Esophagus muscularis mucosa (tissue), 4 donors: ENCODE measurements at regions not wholly inside any gene's neighbourhood (a gene's known extent, or its start where the extent isn't known, plus 50 kb on each side); places are given as distances from the start of the nearest gene placed in this dataset.

Experiments
- EP300 ChIP-seq: sonication (generic); formaldehyde crosslinking; IDR thresholded peaks from one replicate; pipeline ENCODE4 v1.6.1; 2017; ENCODE audit warnings: antibody characterized with exemption
- POLR2A ChIP-seq: fragments of 450-650 bp; IDR thresholded peaks from one replicate; pipeline ENCODE4 v1.6.1; 2017; ENCODE audit warnings: antibody characterized with exemption, moderate library complexity, mild to moderate bottlenecking, low read depth
- POLR2AphosphoS5 ChIP-seq, 2 donors: sonication (generic); formaldehyde crosslinking; IDR thresholded peaks; one replicate each; pipeline ENCODE4 v1.6.1; 2017; ENCODE audit warnings: antibody characterized with exemption in 2 of 2
- TF ChIP-seq, protein P1 (sequence below), 3 experiments: fragments of 200-600 bp in 2 of 3; fragments of 450-650 bp in 1 of 3; sonication (generic) in 2 of 3; IDR thresholded peaks; one replicate each; pipeline ENCODE4 v1.5.1; 2017 to 2019; ENCODE audit warnings: antibody characterized with exemption in 3 of 3, mild to moderate bottlenecking in 2 of 3, moderate library complexity in 1 of 3

DNA sequence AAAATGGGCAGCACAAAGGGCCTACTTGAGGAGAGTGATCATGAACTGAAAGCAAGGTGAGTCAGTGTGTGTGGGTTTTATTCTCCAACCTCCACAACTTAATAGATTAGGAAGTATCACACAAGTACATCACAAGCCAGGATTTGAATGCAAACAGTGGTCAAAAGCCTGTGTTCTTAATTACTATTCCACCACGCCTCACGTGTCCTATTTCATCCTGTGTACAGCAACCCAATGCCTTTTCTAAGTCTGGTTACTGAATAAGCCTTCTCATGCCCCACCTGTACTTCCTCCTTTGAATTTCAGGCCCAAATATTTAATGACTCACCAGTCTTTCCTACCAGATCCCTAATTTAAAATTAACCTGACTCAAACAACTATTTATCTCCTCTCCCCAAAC is 755.7 kb upstream of the SLC8A1 start:
- TF ChIP-seq, protein P1, sequence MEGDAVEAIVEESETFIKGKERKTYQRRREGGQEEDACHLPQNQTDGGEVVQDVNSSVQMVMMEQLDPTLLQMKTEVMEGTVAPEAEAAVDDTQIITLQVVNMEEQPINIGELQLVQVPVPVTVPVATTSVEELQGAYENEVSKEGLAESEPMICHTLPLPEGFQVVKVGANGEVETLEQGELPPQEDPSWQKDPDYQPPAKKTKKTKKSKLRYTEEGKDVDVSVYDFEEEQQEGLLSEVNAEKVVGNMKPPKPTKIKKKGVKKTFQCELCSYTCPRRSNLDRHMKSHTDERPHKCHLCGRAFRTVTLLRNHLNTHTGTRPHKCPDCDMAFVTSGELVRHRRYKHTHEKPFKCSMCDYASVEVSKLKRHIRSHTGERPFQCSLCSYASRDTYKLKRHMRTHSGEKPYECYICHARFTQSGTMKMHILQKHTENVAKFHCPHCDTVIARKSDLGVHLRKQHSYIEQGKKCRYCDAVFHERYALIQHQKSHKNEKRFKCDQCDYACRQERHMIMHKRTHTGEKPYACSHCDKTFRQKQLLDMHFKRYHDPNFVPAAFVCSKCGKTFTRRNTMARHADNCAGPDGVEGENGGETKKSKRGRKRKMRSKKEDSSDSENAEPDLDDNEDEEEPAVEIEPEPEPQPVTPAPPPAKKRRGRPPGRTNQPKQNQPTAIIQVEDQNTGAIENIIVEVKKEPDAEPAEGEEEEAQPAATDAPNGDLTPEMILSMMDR (IDR thresholded peaks at IDR 0.05), result no peak
- TF ChIP-seq POLR2A, result no peak
- TF ChIP-seq POLR2AphosphoS5 (IDR thresholded peaks at IDR 0.05), result no peak
- no peak for TF ChIP-seq EP300
